NCI-H226 (cell line): ENCODE measurements at regions not wholly inside any gene's neighbourhood (a gene's known extent, or its start where the extent isn't known, plus 50 kb on each side); places are given as distances from the start of the nearest gene placed in this dataset.
A peak's percentile ranks its signal among the peaks of the same experiment; 100 is the strongest.
"Not testable (repeated sequence)": the region's sequence is repeated elsewhere in the genome, so short reads cannot be mapped to it uniquely, and the experiment has no call there.

ENCODE experiments used
- DNase-seq: peaks from one replicate; pipeline ENCODE4 v3.0.0-alpha.2; 2015

- DNase-seq: not testable (repeated sequence)
Measured at GRCh38 chr2:101645886-101646285, 51.6 kb upstream of the MAP4K4 start.

DNA sequence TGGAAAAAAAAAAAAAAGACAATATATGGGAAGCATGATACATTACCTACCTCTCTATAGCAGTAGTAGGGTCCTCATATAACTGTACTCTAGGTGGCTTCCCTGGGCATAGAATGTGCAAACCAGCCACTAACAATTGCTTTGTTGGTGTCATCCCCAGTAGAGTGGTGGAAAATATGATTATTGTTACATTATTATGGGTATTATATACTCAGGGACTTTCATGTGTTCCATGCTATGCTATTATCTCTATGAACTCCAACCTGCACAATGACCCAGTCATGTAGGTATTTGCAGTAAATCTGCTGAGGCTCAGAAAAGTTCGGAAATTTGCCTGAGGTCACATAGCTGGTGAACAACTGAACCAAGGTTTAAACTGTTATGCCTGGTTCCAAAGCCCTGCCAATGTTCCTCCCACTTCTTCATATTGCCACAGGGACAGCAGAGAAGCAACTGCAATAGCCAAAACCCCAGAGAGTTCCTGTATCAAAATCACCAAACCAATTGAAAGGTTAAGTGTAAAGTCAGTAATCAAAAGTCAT is 52.6 kb upstream of the MAP4K4 start:
- DNase-seq: no peak

GRCh38 chr2:101643004-101643524 is 54.4 kb upstream of the MAP4K4 start:
- no peak for DNase-seq

DNA sequence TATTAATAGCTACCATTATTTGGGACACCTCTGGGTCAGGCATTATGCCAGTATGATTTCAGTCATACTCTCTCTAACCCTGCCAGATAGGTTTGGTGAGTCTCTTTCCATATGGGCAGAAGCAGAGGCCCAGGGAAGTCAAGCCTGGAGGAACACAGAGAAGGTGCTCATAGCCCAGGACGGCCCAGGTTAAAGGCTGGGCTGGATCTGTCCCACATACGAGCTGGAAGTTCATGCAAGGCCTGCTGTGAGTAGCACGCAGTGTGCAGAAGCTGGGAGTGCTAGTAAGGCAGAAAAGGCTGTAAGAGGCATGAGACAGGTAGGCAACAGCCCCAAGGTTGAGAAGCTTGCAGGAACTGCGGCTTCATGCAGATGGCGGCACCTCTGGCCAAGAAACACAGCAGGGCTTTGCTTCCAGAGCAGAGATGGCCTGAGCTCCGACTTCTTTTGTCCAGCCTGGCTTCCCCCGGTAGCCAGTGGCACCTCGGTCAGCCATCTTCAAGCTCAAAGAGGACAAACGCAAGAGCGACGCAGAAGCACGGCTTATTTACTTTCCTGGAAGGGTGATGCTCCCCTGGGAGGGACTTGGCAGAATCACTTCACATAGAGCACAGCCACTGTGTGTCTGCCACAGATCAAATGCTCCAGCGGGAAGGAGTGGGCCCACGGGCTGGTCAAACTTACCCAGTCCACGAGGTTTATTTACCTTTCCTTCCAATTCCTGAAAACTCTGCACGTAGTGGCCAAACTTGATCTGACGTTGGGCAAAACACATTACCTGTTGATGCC is 58.5 kb upstream of the MAP4K4 start:
- no peak for DNase-seq

- no peak for DNase-seq
Measured at GRCh38 chr2:101638181-101638711, 59.3 kb upstream of the MAP4K4 start.

- peak; percentile 88 for DNase-seq
Measured at GRCh38 chr2:101630224-101630949, 67.1 kb upstream of the MAP4K4 start.

- DNase-seq: no peak
Measured at GRCh38 chr2:101628030-101628392, 69.5 kb upstream of the MAP4K4 start.

- no peak for DNase-seq
Measured at GRCh38 chr2:101627285-101628029, 70.0 kb upstream of the MAP4K4 start.

DNA sequence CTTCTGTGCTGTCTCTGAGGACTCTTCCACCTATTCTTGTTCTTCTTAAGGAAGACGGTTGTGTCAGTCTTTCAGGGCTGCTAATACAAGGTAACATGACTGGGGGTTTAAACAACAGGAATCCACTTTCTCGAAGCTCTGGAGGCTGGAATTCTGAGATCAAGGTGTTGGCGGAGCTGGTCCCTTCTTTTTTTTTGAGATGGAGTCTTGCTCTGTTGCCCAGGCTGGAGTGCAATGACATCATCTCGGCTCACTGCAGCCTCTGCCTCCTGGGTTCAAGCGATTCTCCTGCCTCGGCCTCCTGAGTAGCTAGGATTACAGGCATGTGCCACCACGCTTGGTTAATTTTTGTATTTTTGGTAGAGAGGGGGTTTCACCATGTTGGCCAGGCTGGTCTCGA is 71.7 kb upstream of the MAP4K4 start:
- DNase-seq: not testable (repeated sequence)

GRCh38 chr2:101625387-101625786 is 72.1 kb upstream of the MAP4K4 start:
- DNase-seq: no peak

GRCh38 chr2:101624706-101625332 is 72.7 kb upstream of the MAP4K4 start:
- no peak for DNase-seq

GRCh38 chr2:101623031-101623521 is 74.4 kb upstream of the MAP4K4 start:
- DNase-seq: no peak

- no peak for DNase-seq
Measured at GRCh38 chr2:101622210-101623030, 75.1 kb upstream of the MAP4K4 start.

GRCh38 chr2:101619191-101619591 is 78.3 kb upstream of the MAP4K4 start:
- DNase-seq: no peak

DNA sequence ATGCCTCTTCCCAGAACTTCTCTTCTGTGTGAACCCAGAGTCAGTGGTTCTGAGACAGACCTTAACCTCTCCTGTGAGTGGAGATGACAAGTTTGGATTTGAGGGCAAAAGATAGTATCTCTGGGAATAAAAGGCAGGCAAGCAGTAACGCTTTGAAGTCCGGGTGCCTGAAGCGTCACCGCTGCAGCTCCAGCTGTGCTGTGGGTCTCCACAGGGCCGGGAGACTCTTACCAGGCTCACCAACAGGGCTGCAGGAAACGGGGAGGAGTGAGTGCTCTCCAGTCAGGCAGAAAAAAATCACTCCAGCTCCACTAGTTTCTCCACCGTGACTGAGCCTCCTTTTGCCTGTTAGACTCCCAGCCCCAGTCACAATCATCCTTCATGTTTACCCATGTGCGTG is 79.7 kb upstream of the MAP4K4 start:
- DNase-seq: no peak

- peak; percentile 80 for DNase-seq
Measured at GRCh38 chr2:101617188-101617587, 80.3 kb upstream of the MAP4K4 start.

DNA sequence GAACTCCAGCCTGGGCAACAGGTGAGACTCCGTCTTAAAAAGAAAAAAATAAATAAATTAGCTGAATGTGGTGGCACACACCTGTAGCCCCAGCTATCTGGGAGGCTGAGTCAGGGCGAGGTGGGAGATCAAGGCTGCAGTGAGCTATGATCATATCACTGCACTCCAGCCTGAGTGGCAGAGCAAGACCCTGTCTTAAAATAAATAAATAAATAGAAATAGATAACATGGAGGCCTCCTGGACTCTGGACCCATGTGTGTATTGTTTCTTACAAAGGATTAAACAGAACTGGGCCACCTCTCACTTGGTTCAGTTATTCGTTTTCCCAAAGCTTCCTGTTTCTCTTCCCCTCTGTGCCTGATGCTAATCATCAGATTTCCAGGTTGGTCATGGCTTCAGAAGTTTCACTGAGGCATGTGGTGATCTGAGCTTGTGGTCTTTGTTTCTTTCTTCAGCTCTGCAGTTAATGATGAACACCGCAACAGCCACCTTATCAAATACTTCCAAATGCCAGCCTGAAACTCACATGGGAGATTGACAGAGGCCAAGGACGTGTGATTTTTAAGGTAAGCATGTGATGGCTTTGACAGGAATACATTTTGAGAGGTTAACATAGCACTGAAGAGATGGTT is 83.3 kb upstream of the MAP4K4 start:
- DNase-seq: no peak

- no peak for DNase-seq
Measured at GRCh38 chr2:101613056-101613704, 84.3 kb upstream of the MAP4K4 start.

DNA sequence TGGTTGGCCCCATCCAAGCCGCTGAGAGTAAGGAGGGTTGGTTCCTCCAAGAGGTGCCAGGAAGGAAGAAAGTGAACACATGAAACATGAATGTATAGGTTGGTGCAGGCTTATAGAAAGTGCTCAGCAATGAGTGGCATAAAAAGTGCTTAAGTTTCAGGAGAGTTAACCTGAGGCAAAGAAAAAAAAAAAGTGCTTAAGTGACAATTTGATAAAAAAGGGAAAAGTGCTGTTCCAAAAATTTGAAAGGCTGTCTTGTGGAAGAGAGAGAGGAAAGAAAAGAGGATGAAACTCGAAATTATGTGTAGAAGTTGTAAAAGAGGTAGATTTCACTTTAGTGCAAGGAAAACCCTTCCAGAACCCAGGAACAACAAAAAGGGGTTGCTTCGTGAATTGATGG is 85.5 kb upstream of the MAP4K4 start:
- DNase-seq: no peak

DNA sequence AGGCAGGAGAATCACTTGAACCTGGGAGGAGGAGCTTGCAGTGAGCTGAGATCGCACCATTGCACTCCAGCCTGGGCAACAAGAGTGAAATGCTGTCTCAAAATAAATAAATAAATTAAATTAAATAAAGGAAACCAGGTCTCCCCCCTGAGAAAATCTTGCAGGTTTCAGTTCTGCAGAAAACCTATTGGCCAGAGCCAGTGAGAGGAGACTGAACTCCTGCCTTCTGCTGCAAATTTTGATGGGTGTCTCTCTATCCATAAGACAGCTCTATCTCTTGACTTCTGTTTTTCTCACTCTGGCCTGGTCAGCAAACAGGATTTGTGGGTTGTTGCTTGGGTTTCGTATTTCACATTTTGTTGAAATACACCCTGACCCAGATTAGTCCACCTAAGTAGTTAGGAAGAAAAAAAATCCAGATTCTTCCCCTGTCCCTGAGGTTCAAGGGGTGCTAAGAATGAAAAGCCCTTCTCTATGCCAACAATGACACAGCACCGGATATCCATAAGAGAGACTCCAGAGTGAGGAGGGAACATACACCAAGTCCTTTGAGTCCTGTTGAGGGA is 86.7 kb upstream of the MAP4K4 start:
- no peak for DNase-seq
